Peyer's patch (tissue), 4 donors: ENCODE measurements at regions not wholly inside any gene's neighbourhood (a gene's known extent, or its start where the extent isn't known, plus 50 kb on each side); places are given as distances from the start of the nearest gene placed in this dataset.

ENCODE experiments used
- DNase-seq, 3 donors: peaks; one replicate each; pipeline ENCODE4 v3.0.0-alpha.2; 2017 to 2019
- H3K27ac ChIP-seq, 4 donors: fragments of 200-600 bp; sonication (generic); one replicate each; pipeline ENCODE4 v1.5.1; 2016 to 2019
- H3K27me3 ChIP-seq, 2 donors: fragments of 200-600 bp; sonication (generic); one replicate each; pipeline ENCODE4 v1.5.1; 2019
- H3K36me3 ChIP-seq, 3 donors: fragments of 200-600 bp; sonication (generic); one replicate each; pipeline ENCODE4 v1.5.1; 2016 to 2019
- H3K4me1 ChIP-seq, 4 donors: fragments of 200-600 bp; sonication (generic); one replicate each; pipeline ENCODE4 v1.5.1; 2016 to 2019
- H3K4me3 ChIP-seq, 4 donors: fragments of 200-600 bp; sonication (generic); 1 replicate in 3 of 4; 2 replicates in 1 of 4; pipeline ENCODE4 v1.5.1; 2016 to 2019; ENCODE audit warnings: mild to moderate bottlenecking in 1 of 4
- H3K9me3 ChIP-seq, 4 donors: fragments of 200-600 bp; sonication (generic); one replicate each; pipeline ENCODE4 v1.5.1; 2016 to 2019; ENCODE audit warnings: mild to moderate bottlenecking in 1 of 4
- CTCF ChIP-seq, 6 experiments: fragments of 450-650 bp in 4 of 6; fragments of 200-600 bp in 2 of 6; sonication (generic) in 1 of 6; IDR thresholded peaks; one replicate each; pipeline ENCODE4 v1.5.1; 2017 to 2019; ENCODE audit warnings: antibody characterized with exemption in 6 of 6, mild to moderate bottlenecking in 3 of 6, moderate library complexity in 1 of 6
- POLR2A ChIP-seq, 2 donors: fragments of 450-650 bp; IDR thresholded peaks; one replicate each; pipeline ENCODE4 v1.5.1; 2017; ENCODE audit warnings: antibody characterized with exemption in 2 of 2, mild to moderate bottlenecking in 2 of 2, moderate library complexity in 2 of 2

GRCh38 chr13:44694842-44695241 is 118.7 kb upstream of the TSC22D1 start:
- H3K27me3 ChIP-seq: no peaks in the 10 kb centered on the region
- no peak for DNase-seq
- H3K4me1 ChIP-seq: no peaks in the 10 kb centered on the region
- TF ChIP-seq POLR2A (IDR thresholded peaks at IDR 0.05) (no peak), CTCF (IDR thresholded peaks at IDR 0.05) (no peak)
- no peak overlapping the region for H3K27ac ChIP-seq
- no peaks in the 10 kb centered on the region for H3K36me3 ChIP-seq
- H3K9me3 ChIP-seq: no peaks in the 10 kb centered on the region
- H3K4me3 ChIP-seq: no peak overlapping the region

- Histone ChIP-seq H3K9me3 (no peaks in the 10 kb centered on the region), H3K27me3 (no peaks in the 10 kb centered on the region), H3K4me3 (no peak overlapping the region)
Measured at GRCh38 chr13:44694291-44694690, 118.2 kb upstream of the TSC22D1 start.

GRCh38 chr13:44693156-44693764 is 117.1 kb upstream of the TSC22D1 start:
- TF ChIP-seq CTCF (IDR thresholded peaks at IDR 0.05) (no peak), POLR2A (IDR thresholded peaks at IDR 0.05) (no peak)
- Histone ChIP-seq H3K4me1 (no peaks in the 10 kb centered on the region), H3K27ac (no peak overlapping the region), H3K27me3 (no peaks in the 10 kb centered on the region), H3K4me3 (no peak overlapping the region), H3K36me3 (no peaks in the 10 kb centered on the region), H3K9me3 (no peaks in the 10 kb centered on the region)
- no peak for DNase-seq

More at GRCh38 chr13:44694291-44694690, 118.2 kb upstream of the TSC22D1 start:
- Histone ChIP-seq H3K4me1 (no peaks in the 10 kb centered on the region), H3K36me3 (no peaks in the 10 kb centered on the region), H3K27ac (no peak overlapping the region)
- no peak for DNase-seq
- TF ChIP-seq POLR2A (IDR thresholded peaks at IDR 0.05) (no peak), CTCF (IDR thresholded peaks at IDR 0.05) (no peak)

DNA sequence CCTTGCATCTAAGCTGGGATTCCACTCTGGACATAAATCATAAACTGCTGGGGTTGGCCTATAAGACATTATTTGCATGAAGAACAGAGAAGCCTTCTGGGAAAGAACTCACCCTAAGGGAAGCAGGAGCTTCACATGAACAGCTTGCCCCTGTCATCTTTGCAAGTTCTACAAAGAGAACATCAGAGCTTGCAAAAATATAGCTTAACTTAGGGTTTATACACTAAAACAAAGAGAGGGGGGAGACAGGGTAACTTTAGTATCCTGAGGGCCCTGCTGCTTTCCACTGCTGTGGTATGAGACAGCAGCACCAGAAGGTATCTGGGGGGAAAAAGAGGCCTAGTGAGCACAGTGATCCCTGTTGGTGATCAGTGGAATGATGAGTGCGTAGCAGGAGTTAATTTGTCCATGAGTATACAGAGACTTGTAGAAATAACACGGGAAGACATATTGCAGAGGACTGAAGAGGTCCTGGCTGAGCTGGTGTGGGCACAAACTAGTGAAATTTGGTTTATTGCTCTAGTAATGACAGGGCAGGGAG is 116.1 kb upstream of the TSC22D1 start:
- no peaks in the 10 kb centered on the region for H3K27me3 ChIP-seq

GRCh38 chr13:44690376-44690775 is 114.2 kb upstream of the TSC22D1 start:
- no peak overlapping the region for H3K27ac ChIP-seq
- no peaks in the 10 kb centered on the region for H3K9me3 ChIP-seq
- H3K36me3 ChIP-seq: no peaks in the 10 kb centered on the region
- DNase-seq: no peak
- H3K27me3 ChIP-seq: no peaks in the 10 kb centered on the region
- no peak overlapping the region for H3K4me3 ChIP-seq
- no peak for TF ChIP-seq POLR2A (IDR thresholded peaks at IDR 0.05)
- no peak for TF ChIP-seq CTCF (IDR thresholded peaks at IDR 0.05)
- H3K4me1 ChIP-seq: no peaks in the 10 kb centered on the region

More for the DNA sequence above, 116.1 kb upstream of the TSC22D1 start:
- no peak overlapping the region for H3K4me3 ChIP-seq
- DNase-seq: no peak
- TF ChIP-seq POLR2A (IDR thresholded peaks at IDR 0.05): no peak
- TF ChIP-seq CTCF (IDR thresholded peaks at IDR 0.05): no peak
- no peaks in the 10 kb centered on the region for H3K4me1 ChIP-seq
- H3K36me3 ChIP-seq: no peaks in the 10 kb centered on the region
- H3K27ac ChIP-seq: no peak overlapping the region
- no peaks in the 10 kb centered on the region for H3K9me3 ChIP-seq
